Keratinocyte (primary cell): ENCODE measurements at regions not wholly inside any gene's neighbourhood (a gene's known extent, or its start where the extent isn't known, plus 50 kb on each side); places are given as distances from the start of the nearest gene placed in this dataset.

Source experiments
- DNase-seq: peaks from one replicate; pipeline ENCODE4 v3.0.0-alpha.2; 2011; ENCODE audit warnings: low read depth, missing footprints, low spot score
- FAIRE-seq: peaks from 2 replicates; lab custom pipeline; 2011; peaks lifted over from hg19 to GRCh38; lab: Jason Lieb, UNC
- H2AFZ ChIP-seq: 2 replicates; pipeline ENCODE4 v1.6.0; 2012; ENCODE audit warnings: low read length, control low read depth, inconsistent platforms; ENCODE audit not compliant: control insufficient read depth
- H3K27ac ChIP-seq: 2 replicates; pipeline ENCODE4 v1.5.1; 2011; ENCODE audit warnings: low read length; ENCODE audit not compliant: control insufficient read depth, insufficient read depth
- H3K27me3 ChIP-seq: 3 replicates; pipeline ENCODE4 v1.6.0; 2011; ENCODE audit warnings: low read length; ENCODE audit not compliant: control insufficient read depth, insufficient read depth; ENCODE audit errors: extremely low read depth
- H3K36me3 ChIP-seq, 2 experiments: 2 replicates in 1 of 2; 3 replicates in 1 of 2; pipeline ENCODE4 v1.5.1; 2011; ENCODE audit warnings: low read length in 2 of 2, mild to moderate bottlenecking in 1 of 2; ENCODE audit not compliant: control insufficient read depth in 2 of 2, insufficient read depth in 2 of 2; ENCODE audit errors: extremely low read depth in 1 of 2
- H3K4me1 ChIP-seq: 3 replicates; pipeline ENCODE4 v1.5.1; 2011; ENCODE audit warnings: low read length; ENCODE audit not compliant: control insufficient read depth, insufficient read depth; ENCODE audit errors: extremely low read depth
- H3K4me2 ChIP-seq: 3 replicates; pipeline ENCODE4 v1.6.0; 2011; ENCODE audit warnings: low read depth, low read length; ENCODE audit not compliant: control insufficient read depth, insufficient read depth; ENCODE audit errors: extremely low read depth
- H3K4me3 ChIP-seq, 3 experiments: fragments of 200-600 bp in 1 of 3; sonication (generic) in 1 of 3; 2 replicates in 2 of 3; 3 replicates in 1 of 3; pipeline ENCODE4 v1.5.1; 2011 to 2016; ENCODE audit warnings: low read length in 3 of 3, mild to moderate bottlenecking in 3 of 3, control low read depth in 2 of 3, inconsistent platforms in 1 of 3, low read depth in 1 of 3, mixed read lengths in 1 of 3, mixed run types in 1 of 3, moderate library complexity in 1 of 3; ENCODE audit not compliant: control insufficient read depth in 2 of 3, insufficient read depth in 2 of 3; ENCODE audit errors: extremely low read depth in 1 of 3
- H3K79me2 ChIP-seq: 2 replicates; pipeline ENCODE4 v1.6.0; 2012; ENCODE audit warnings: low read length; ENCODE audit not compliant: control insufficient read depth, insufficient read depth
- H3K9ac ChIP-seq: 3 replicates; pipeline ENCODE4 v1.6.0; 2011; ENCODE audit warnings: low read length; ENCODE audit not compliant: control insufficient read depth, insufficient read depth; ENCODE audit errors: extremely low read depth
- H3K9me1 ChIP-seq: 3 replicates; pipeline ENCODE4 v1.6.0; 2011; ENCODE audit warnings: low read length; ENCODE audit not compliant: control insufficient read depth, insufficient read depth; ENCODE audit errors: extremely low read depth
- H3K9me3 ChIP-seq: 2 replicates; pipeline ENCODE4 v1.5.1; 2012; ENCODE audit warnings: low read depth, low read length; ENCODE audit not compliant: control insufficient read depth
- H4K20me1 ChIP-seq: 3 replicates; pipeline ENCODE4 v1.6.0; 2011; ENCODE audit warnings: low read length; ENCODE audit not compliant: control insufficient read depth, insufficient read depth; ENCODE audit errors: extremely low read depth
- EZH2 ChIP-seq: IDR thresholded peaks from one replicate; pipeline ENCODE4 v1.6.1; 2012; ENCODE audit warnings: inconsistent platforms, mild to moderate bottlenecking, low read length, moderate library complexity
- dilution Hi-C: fragments of 300-500 bp; cut with MboI; formaldehyde crosslinking; loops from one replicate; pipeline ENCODE4 v1.7.0; 2020; ENCODE audit warnings: low sequenced_read_pairs; ENCODE audit not compliant: extremely low pct_ligation_motif_present
- TF ChIP-seq, protein P1 (sequence below), 3 experiments: IDR thresholded peaks in 1 of 3; conservative IDR thresholded peaks in 1 of 3; optimal IDR thresholded peaks in 1 of 3; 2 replicates in 2 of 3; 3 replicates in 1 of 3; pipeline versions ENCODE3 to v1.5.1; 2011; ENCODE audit warnings: low read length in 3 of 3, mild to moderate bottlenecking in 3 of 3, moderate library complexity in 2 of 3, control low read depth in 1 of 3, inconsistent platforms in 1 of 3; ENCODE audit not compliant: insufficient read depth in 2 of 3; ENCODE audit errors: extremely low read depth in 1 of 3

DNA sequence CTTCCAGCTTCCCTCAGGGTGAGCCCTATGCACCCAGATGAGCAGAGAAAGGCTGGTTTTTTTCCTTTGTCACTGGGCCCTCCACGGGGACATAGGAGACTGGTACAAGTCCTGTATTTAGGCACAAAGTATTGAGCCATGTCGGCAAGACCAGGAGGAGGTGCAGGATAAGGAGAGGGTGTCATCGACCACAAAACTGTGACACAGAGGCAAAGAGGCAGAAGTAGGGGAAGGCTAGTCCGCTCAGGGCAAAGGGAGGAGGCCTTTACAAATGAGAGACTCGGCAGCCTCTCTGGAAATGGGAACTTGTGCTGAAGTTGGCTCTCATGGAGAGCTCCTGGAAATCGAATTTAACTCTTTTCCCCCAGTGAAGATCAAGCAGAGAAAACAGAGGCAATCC, 70.7 kb upstream of the CAMK1G start:
- H2AFZ ChIP-seq, result no peak overlapping the region

DNA sequence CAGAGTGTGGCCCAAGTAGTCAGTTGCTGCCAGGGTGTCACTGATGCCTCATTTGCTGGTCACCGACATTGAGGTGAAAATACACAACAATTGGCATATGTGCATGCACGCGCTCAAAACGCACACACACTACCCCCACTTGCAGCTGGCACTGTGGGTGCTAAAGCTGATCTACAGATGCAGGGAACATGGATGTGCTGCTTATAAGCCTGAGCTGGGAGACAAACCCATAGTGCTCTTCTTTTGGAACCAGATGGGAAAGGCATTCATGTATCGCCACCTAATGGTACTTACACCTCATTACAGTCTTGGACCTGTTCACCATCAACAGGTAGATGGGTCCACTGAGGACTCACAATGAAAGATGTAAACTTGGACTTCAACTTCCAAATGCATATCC, 70.3 kb upstream of the CAMK1G start:
- H3K4me2 ChIP-seq, result no peak overlapping the region
- H3K79me2 ChIP-seq, result no peaks in the 10 kb centered on the region
- no peak for DNase-seq
- no peaks in the 10 kb centered on the region for H4K20me1 ChIP-seq
- H3K9me1 ChIP-seq, result no peaks in the 10 kb centered on the region
- H3K36me3 ChIP-seq, result no peaks in the 10 kb centered on the region
- FAIRE-seq, result peak; percentile 97
- no peak overlapping the region for H3K4me3 ChIP-seq
- TF ChIP-seq, protein P1, sequence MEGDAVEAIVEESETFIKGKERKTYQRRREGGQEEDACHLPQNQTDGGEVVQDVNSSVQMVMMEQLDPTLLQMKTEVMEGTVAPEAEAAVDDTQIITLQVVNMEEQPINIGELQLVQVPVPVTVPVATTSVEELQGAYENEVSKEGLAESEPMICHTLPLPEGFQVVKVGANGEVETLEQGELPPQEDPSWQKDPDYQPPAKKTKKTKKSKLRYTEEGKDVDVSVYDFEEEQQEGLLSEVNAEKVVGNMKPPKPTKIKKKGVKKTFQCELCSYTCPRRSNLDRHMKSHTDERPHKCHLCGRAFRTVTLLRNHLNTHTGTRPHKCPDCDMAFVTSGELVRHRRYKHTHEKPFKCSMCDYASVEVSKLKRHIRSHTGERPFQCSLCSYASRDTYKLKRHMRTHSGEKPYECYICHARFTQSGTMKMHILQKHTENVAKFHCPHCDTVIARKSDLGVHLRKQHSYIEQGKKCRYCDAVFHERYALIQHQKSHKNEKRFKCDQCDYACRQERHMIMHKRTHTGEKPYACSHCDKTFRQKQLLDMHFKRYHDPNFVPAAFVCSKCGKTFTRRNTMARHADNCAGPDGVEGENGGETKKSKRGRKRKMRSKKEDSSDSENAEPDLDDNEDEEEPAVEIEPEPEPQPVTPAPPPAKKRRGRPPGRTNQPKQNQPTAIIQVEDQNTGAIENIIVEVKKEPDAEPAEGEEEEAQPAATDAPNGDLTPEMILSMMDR (optimal IDR thresholded peaks at IDR 0.05 in 1 of 3, IDR thresholded peaks at IDR 0.05 in 1 of 3, conservative IDR thresholded peaks at IDR 0.05 in 1 of 3; ENCODE audit: extremely low read depth in 1 of 3, insufficient read depth in 2 of 3, low read length in 3 of 3), result peak; percentile 85 to 87 (median 86)
- TF ChIP-seq EZH2, result no peak
- H3K9ac ChIP-seq, result no peak overlapping the region
- H2AFZ ChIP-seq, result no peak overlapping the region
- no peak overlapping the region for H3K27ac ChIP-seq
- H3K9me3 ChIP-seq, result no peaks in the 10 kb centered on the region
- dilution Hi-C loops, result no loop called here
- H3K4me1 ChIP-seq, result peaks cover 3% of the 10 kb centered on the region
- peaks cover 9% of the 10 kb centered on the region for H3K27me3 ChIP-seq

More for the DNA sequence above, 70.7 kb upstream of the CAMK1G start:
- no peak for FAIRE-seq
- Histone ChIP-seq H3K9me1 (no peaks in the 10 kb centered on the region), H3K4me2 (no peak overlapping the region), H3K9ac (no peak overlapping the region), H3K9me3 (no peaks in the 10 kb centered on the region), H3K4me3 (no peak overlapping the region), H3K4me1 (peaks cover 3% of the 10 kb centered on the region), H3K79me2 (no peaks in the 10 kb centered on the region), H4K20me1 (no peaks in the 10 kb centered on the region), H3K27me3 (peaks cover 9% of the 10 kb centered on the region), H3K27ac (no peak overlapping the region), H3K36me3 (no peaks in the 10 kb centered on the region)
- dilution Hi-C loops, result no loop called here
- DNase-seq, result no peak
- no peak for TF ChIP-seq EZH2
- TF ChIP-seq, protein P1 (optimal IDR thresholded peaks at IDR 0.05 in 1 of 3, IDR thresholded peaks at IDR 0.05 in 1 of 3, conservative IDR thresholded peaks at IDR 0.05 in 1 of 3; ENCODE audit: extremely low read depth in 1 of 3, insufficient read depth in 2 of 3, low read length in 3 of 3), result no peak
